HG02759 (cell line): ENCODE measurements at regions not wholly inside any gene's neighbourhood (a gene's known extent, or its start where the extent isn't known, plus 50 kb on each side); places are given as distances from the start of the nearest gene placed in this dataset.
"Not testable (repeated sequence)": the region's sequence is repeated elsewhere in the genome, so short reads cannot be mapped to it uniquely, and the experiment has no call there.

Experiments
- ATAC-seq: cut with Tn5 transposase; IDR thresholded peaks from one replicate; pipeline ENCODE4 v1.9.1; 2021; ENCODE audit warnings: mild to moderate bottlenecking, moderate library complexity; ENCODE audit not compliant: unreplicated experiment

GRCh38 chr16:31581065-31581464, 53.4 kb downstream of the AHSP start:
- not testable (repeated sequence) for ATAC-seq

- not testable (repeated sequence) for ATAC-seq
These were observed 74.2 kb downstream of the AHSP start for GRCh38 chr16:31601737-31602384.

GRCh38 chr16:31618130-31618529, 90.4 kb downstream of the AHSP start:
- ATAC-seq, result no peak

- no peak for ATAC-seq
These were observed 108.7 kb downstream of the AHSP start for GRCh38 chr16:31636433-31636832.

GRCh38 chr16:31641279-31641678, 113.6 kb downstream of the AHSP start:
- no peak for ATAC-seq

GRCh38 chr16:31655674-31656073, 128.0 kb downstream of the AHSP start:
- ATAC-seq, result not testable (repeated sequence)

GRCh38 chr16:31664683-31665482, 137.2 kb downstream of the AHSP start:
- ATAC-seq, result no peak

GRCh38 chr16:31674686-31675085, 147.0 kb downstream of the AHSP start:
- no peak for ATAC-seq

- no peak for ATAC-seq
These were observed 149.0 kb downstream of the AHSP start for GRCh38 chr16:31676731-31677130.

GRCh38 chr16:31678649-31679325, 151.1 kb downstream of the AHSP start:
- ATAC-seq, result no peak

- not testable (repeated sequence) for ATAC-seq
These were observed 161.6 kb downstream of the AHSP start for GRCh38 chr16:31689331-31689730.

- ATAC-seq, result not testable (repeated sequence)
These were observed 164.6 kb downstream of the AHSP start for GRCh38 chr16:31692338-31692737.

- no peak for ATAC-seq
These were observed 166.0 kb downstream of the AHSP start for GRCh38 chr16:31693733-31694132.

GRCh38 chr16:31694461-31694860, 166.8 kb downstream of the AHSP start:
- no peak for ATAC-seq

- no peak for ATAC-seq
These were observed 168.0 kb downstream of the AHSP start for GRCh38 chr16:31695667-31696066.

- ATAC-seq, result no peak
These were observed 169.5 kb downstream of the AHSP start for GRCh38 chr16:31696968-31697743.

GRCh38 chr16:31697744-31698125, 170.0 kb downstream of the AHSP start:
- ATAC-seq, result no peak

- ATAC-seq, result no peak
These were observed 171.2 kb downstream of the AHSP start for GRCh38 chr16:31698901-31699300.

GRCh38 chr16:31699601-31700000, 171.9 kb downstream of the AHSP start:
- ATAC-seq, result no peak

GRCh38 chr16:31700200-31700529, 172.5 kb downstream of the AHSP start:
- no peak for ATAC-seq
